Psoas muscle (tissue), 7 donors: ENCODE measurements at regions not wholly inside any gene's neighbourhood (a gene's known extent, or its start where the extent isn't known, plus 50 kb on each side); places are given as distances from the start of the nearest gene placed in this dataset.

ENCODE experiments used
- ATAC-seq, 4 donors: fragments of 200-7000 bp; cut with Tn5 transposase; one replicate each; pipeline ENCODE4 v1.9.1; 2020; ENCODE audit warnings: moderate library complexity in 3 of 4, mild to moderate bottlenecking in 2 of 4
- DNase-seq, 2 donors: peaks; one replicate each; pipeline ENCODE4 v3.0.0-alpha.2; 2020
- H3K27ac ChIP-seq: fragments of 200-600 bp; one replicate; pipeline ENCODE4 v1.8.0; 2022
- H3K27me3 ChIP-seq, 3 donors: fragments of 200-600 bp in 1 of 3; one replicate each; pipeline versions ENCODE4 v1.6.1 to v1.8.0; 2013 to 2022; ENCODE audit warnings: low read length in 2 of 3, mild to moderate bottlenecking in 2 of 3, moderate library complexity in 1 of 3; ENCODE audit not compliant: insufficient read depth in 3 of 3
- H3K36me3 ChIP-seq, 2 donors: fragments of 200-600 bp in 1 of 2; one replicate each; pipeline versions ENCODE4 v1.6.1 to v1.8.0; 2013 to 2022; ENCODE audit warnings: low read depth in 1 of 2, mild to moderate bottlenecking in 1 of 2, moderate library complexity in 1 of 2; ENCODE audit not compliant: insufficient read depth in 1 of 2
- H3K4me1 ChIP-seq: fragments of 200-600 bp; one replicate; pipeline ENCODE4 v1.8.0; 2022
- H3K4me3 ChIP-seq: fragments of 200-600 bp; one replicate; pipeline ENCODE4 v1.8.0; 2022; ENCODE audit warnings: mild to moderate bottlenecking
- H3K9me3 ChIP-seq: fragments of 200-600 bp; one replicate; pipeline ENCODE4 v1.8.0; 2022
- WGBS, 3 donors: extraction: QIAGEN DNeasy Blood & Tissue Kit; methylation state at CpG; one replicate each; pipeline versions ENCODE4 v1.1.6 to v1.1.7; 2013; 5-methylcytosine and 5-hydroxymethylcytosine counted together
- intact Hi-C, 2 donors: fragments of 100-400 bp; cut with DNase I; formaldehyde crosslinking; loops; one replicate each; pipeline versions ENCODE4 v1.11.0 to v1.14.2; 2022
- TF ChIP-seq, protein P1 (sequence below): fragments of 200-600 bp; IDR thresholded peaks from one replicate; pipeline ENCODE4 v1.8.0; 2022; ENCODE audit warnings: antibody characterized with exemption
- donor health status: healthy with polysubstance abuse.
- donor health status: DM: no; HTN: no; CAD: no; lungs with moderate emphysema.
- donor health status: Bipolar disorder and iron deficiency.
- donor health status: healthy.
- donor health status: DM: yes; HTN: yes; CAD: no.
- donor health status: DM: no; HTN: no; CAD: no.
- donor health status: DM: yes; HTN: yes; CAD: no.

DNA sequence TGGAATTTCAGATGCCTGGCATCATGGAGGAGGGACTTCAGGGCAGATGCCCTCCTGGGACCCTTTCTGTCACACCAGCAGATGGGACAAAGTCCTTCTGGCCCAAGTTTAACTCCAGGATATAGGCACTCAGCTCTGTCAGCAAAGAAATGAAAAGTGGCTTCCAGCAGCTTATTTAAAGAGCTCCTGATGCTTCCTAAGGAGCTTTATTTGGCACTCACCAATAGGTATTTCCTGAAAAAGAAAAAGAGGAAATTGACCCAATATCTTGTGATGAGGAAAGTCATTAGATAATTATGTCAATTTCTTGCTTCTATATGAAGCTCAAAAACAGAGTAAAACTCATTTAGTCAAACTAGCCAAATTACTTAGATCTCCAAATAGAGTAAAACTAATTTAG lies 224.6 kb downstream of the RAP2A start:
- H3K27ac ChIP-seq, result no peak overlapping the region
- no peak overlapping the region for H3K4me3 ChIP-seq
- no peak for ATAC-seq
- no peak for DNase-seq
- H3K9me3 ChIP-seq, result no peaks in the 10 kb centered on the region
- intact Hi-C loops, result loop anchor here in 1 of 2 donors (10.0 kb wide), 1 partner anchor 644 kb away; no protein-coding TSS in a partner anchor
- peaks cover 8% of the 10 kb centered on the region for H3K4me1 ChIP-seq
- TF ChIP-seq, protein P1, sequence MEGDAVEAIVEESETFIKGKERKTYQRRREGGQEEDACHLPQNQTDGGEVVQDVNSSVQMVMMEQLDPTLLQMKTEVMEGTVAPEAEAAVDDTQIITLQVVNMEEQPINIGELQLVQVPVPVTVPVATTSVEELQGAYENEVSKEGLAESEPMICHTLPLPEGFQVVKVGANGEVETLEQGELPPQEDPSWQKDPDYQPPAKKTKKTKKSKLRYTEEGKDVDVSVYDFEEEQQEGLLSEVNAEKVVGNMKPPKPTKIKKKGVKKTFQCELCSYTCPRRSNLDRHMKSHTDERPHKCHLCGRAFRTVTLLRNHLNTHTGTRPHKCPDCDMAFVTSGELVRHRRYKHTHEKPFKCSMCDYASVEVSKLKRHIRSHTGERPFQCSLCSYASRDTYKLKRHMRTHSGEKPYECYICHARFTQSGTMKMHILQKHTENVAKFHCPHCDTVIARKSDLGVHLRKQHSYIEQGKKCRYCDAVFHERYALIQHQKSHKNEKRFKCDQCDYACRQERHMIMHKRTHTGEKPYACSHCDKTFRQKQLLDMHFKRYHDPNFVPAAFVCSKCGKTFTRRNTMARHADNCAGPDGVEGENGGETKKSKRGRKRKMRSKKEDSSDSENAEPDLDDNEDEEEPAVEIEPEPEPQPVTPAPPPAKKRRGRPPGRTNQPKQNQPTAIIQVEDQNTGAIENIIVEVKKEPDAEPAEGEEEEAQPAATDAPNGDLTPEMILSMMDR, result no peak
- no peaks in the 10 kb centered on the region for H3K27me3 ChIP-seq
- no peaks in the 10 kb centered on the region for H3K36me3 ChIP-seq

DNA sequence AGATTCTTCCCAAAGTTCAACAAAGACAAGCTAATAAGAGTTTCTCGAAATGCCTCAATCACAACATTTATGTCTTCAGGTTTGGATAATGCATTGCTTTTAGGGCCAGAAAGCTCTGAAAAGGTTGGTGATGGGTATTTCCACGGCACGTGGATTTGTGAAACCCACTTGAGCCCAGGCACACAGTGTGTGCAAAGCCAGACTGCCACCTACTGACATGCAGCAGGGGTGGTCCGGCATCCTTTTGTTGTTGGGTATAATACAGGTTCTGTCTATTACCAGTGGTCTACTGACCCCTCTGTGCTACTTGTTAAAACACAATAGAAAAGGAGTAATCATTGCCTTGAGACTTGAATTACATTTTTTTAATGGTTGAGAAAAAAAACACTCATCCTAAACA lies 225.6 kb downstream of the RAP2A start:
- ATAC-seq (peak in 3 of 4 donors; percentile 50 to 57 (median 57)), DNase-seq (no peak)
- no peaks in the 10 kb centered on the region for H3K9me3 ChIP-seq
- 33 to 40% (median 36%) methylated on average over 4 of the region's 4 CpGs for WGBS, 3 donors
- H3K27me3 ChIP-seq, result no peaks in the 10 kb centered on the region
- H3K27ac ChIP-seq, result no peak overlapping the region
- intact Hi-C loops, result loop anchor here in 1 of 2 donors (10.0 kb wide), 1 partner anchor 645 kb away; no protein-coding TSS in a partner anchor
- TF ChIP-seq, protein P1, result peak; percentile 56
- H3K4me3 ChIP-seq, result no peak overlapping the region
- H3K4me1 ChIP-seq, result peaks cover 8% of the 10 kb centered on the region
- H3K36me3 ChIP-seq, result no peaks in the 10 kb centered on the region

DNA sequence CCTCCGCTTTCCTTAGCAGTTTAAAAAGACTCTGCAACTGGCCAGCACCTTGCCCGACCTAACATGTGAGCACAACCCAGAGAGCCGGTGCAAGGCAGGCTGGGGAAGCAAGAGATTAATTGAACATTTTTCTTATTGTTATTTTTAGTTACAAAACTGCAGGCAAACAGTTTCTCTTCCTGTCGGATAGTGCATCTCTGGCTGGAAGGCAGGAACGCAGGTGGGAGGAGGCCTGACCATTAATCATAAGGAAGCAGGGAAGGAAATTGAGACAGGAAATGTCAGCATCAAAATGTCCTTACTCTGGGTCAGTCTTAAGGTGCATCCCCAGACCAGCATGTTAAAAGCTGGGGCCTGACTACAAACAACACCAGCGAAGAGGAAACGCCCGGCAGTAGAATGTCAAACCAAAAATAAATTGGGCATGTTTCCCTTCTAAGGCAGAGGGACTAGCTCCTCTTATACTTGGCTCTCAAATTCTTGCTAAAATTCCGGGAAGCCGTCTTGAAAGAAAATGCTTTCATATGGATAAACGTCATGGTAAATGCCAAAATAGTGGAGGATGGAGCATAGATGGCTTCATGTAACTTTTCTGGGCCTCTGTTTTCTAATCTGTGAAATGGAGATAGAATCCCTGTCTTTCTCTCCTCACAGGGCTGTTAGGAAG lies 226.8 kb downstream of the RAP2A start:
- Histone ChIP-seq H3K4me3 (no peak overlapping the region), H3K36me3 (no peaks in the 10 kb centered on the region), H3K9me3 (no peaks in the 10 kb centered on the region), H3K27ac (no peak overlapping the region), H3K4me1 (peaks cover 8% of the 10 kb centered on the region), H3K27me3 (no peaks in the 10 kb centered on the region)
- TF ChIP-seq, protein P1, result no peak
- intact Hi-C loops, result no loop called here
- no peak for DNase-seq
- no peak for ATAC-seq
- 40 to 44% (median 40%) methylated on average over 11 of the region's 11 CpGs for WGBS, 3 donors

DNA sequence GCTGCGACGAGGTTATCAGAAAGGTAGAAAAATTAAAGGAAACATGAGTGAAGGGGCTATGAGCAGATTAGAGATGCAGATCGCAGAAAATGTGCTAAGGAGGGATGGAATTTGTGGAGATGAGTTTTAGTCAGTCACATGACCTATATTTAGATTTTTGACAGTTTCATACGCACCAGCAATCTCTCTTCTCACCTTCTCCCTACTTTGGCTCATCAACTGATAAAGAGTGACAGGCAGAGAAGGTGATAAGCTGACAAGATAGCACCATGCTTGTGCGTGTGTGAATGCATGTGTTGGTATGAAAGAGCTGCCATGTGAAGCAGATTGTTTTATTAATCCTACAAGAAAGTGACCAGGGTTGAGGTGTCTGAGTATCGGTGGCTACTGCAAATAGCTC lies 252.6 kb downstream of the RAP2A start:
- H3K27ac ChIP-seq, result no peak overlapping the region
- H3K4me1 ChIP-seq, result no peaks in the 10 kb centered on the region
- intact Hi-C loops, result no loop called here
- H3K36me3 ChIP-seq, result no peaks in the 10 kb centered on the region
- DNase-seq (no peak), ATAC-seq (no peak)
- H3K9me3 ChIP-seq, result no peaks in the 10 kb centered on the region
- 71 to 90% (median 81%) methylated on average over 6 of the region's 6 CpGs for WGBS, 3 donors
- no peak overlapping the region for H3K4me3 ChIP-seq
- H3K27me3 ChIP-seq, result no peaks in the 10 kb centered on the region
- TF ChIP-seq, protein P1, result no peak

DNA sequence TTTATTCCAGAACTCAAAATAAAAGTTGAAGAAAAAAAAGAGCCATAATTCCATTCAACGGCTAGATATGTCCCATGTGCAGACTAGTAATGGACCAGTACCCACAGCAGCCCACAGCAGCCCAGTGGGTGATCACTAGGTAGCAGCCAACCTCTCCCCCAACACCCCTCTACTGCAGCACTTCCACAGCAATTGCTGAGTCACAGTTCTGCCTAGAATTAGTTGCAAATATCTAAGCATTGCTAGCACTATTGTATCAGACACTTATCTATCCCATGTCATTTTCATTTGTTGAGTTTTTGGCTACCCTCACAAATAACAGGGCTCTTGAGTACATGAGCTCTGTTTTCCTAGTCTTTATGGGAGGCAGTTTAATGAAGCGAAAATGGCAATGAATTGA lies 258.7 kb downstream of the RAP2A start:
- TF ChIP-seq, protein P1, result no peak
- WGBS, 3 donors, result 85 to 89% (median 86%) methylated on average over 2 of the region's 2 CpGs
- ATAC-seq (no peak), DNase-seq (no peak)
- no peaks in the 10 kb centered on the region for H3K27me3 ChIP-seq
- H3K27ac ChIP-seq, result no peak overlapping the region
- intact Hi-C loops, result no loop called here
- no peaks in the 10 kb centered on the region for H3K4me1 ChIP-seq
- no peak overlapping the region for H3K4me3 ChIP-seq
- H3K36me3 ChIP-seq, result no peaks in the 10 kb centered on the region
- no peaks in the 10 kb centered on the region for H3K9me3 ChIP-seq
